SK-N-SH treated with all-trans-retinoic acid at 6 μM for 48 hours (cell line): ENCODE measurements at regions not wholly inside any gene's neighbourhood (a gene's known extent, or its start where the extent isn't known, plus 50 kb on each side); places are given as distances from the start of the nearest gene placed in this dataset.

Experiments used
- ARNTL ChIP-seq: fragments of 450-650 bp; formaldehyde crosslinking; IDR thresholded peaks from 2 replicates; pipeline ENCODE4 v1.5.0; 2020; ENCODE audit warnings: low read depth, mild to moderate bottlenecking, moderate library complexity, borderline replicate concordance
- CREB5 ChIP-seq: fragments of 250-450 bp; sonication (Bioruptor Pico); IDR thresholded peaks from 2 replicates; pipeline ENCODE4 v1.5.1; 2020; ENCODE audit warnings: low read depth, mild to moderate bottlenecking, moderate library complexity
- PPARA ChIP-seq: fragments of 250-450 bp; sonication (Bioruptor Pico); IDR thresholded peaks from 2 replicates; pipeline ENCODE4 v1.5.0; 2020; ENCODE audit warnings: mild to moderate bottlenecking, borderline replicate concordance
- RARB ChIP-seq: fragments of 250-450 bp; sonication (Bioruptor Pico); IDR thresholded peaks from 2 replicates; pipeline ENCODE4 v1.8.0; 2021; ENCODE audit warnings: mild to moderate bottlenecking, moderate library complexity
- TCF4 ChIP-seq: fragments of 250-450 bp; sonication (Bioruptor Pico); IDR thresholded peaks from 2 replicates; pipeline ENCODE4 v1.8.0; 2021; ENCODE audit warnings: mild to moderate bottlenecking, moderate library complexity, borderline replicate concordance
- ZNF70 ChIP-seq: fragments of 450-650 bp; formaldehyde crosslinking; IDR thresholded peaks from 2 replicates; pipeline ENCODE4 v1.5.0; 2020; ENCODE audit warnings: mild to moderate bottlenecking, moderate library complexity

- TF ChIP-seq RARB (CRISPR knock-in tag) (no peak), TCF4 (CRISPR knock-in tag) (no peak), ZNF70 (CRISPR knock-in tag) (no peak), PPARA (CRISPR knock-in tag) (no peak), ARNTL (CRISPR knock-in tag) (no peak), CREB5 (CRISPR knock-in tag) (no peak)
Measured at GRCh38 chr7:132051311-132051710, 494.9 kb upstream of the PODXL start.
